Gastroesophageal sphincter (tissue), 4 donors: ENCODE measurements at regions not wholly inside any gene's neighbourhood (a gene's known extent, or its start where the extent isn't known, plus 50 kb on each side); places are given as distances from the start of the nearest gene placed in this dataset.

Experiments
- ATAC-seq: fragments of 150-250 bp; one replicate; pipeline ENCODE4 v1.9.1; 2016; ENCODE audit warnings: mild to moderate bottlenecking, moderate library complexity
- H3K27ac ChIP-seq, 4 donors: fragments of 200-600 bp; sonication (generic) in 3 of 4; 1 replicate in 3 of 4; 2 replicates in 1 of 4; pipeline ENCODE4 v1.5.1; 2016 to 2019
- H3K27me3 ChIP-seq: fragments of 200-600 bp; sonication (generic); one replicate; pipeline ENCODE4 v1.5.1; 2019
- H3K36me3 ChIP-seq, 2 donors: fragments of 200-600 bp; sonication (generic); one replicate each; pipeline ENCODE4 v1.5.1; 2019; ENCODE audit warnings: control low read depth in 1 of 2
- H3K4me1 ChIP-seq, 3 donors: fragments of 200-600 bp; sonication (generic); 1 replicate in 2 of 3; 2 replicates in 1 of 3; pipeline ENCODE4 v1.5.1; 2016 to 2019; ENCODE audit warnings: control low read depth in 2 of 3
- H3K4me3 ChIP-seq, 2 donors: fragments of 200-600 bp; sonication (generic); one replicate each; pipeline ENCODE4 v1.5.1; 2019; ENCODE audit warnings: mild to moderate bottlenecking in 1 of 2, moderate library complexity in 1 of 2
- H3K9me3 ChIP-seq, 3 donors: fragments of 200-600 bp; sonication (generic); one replicate each; pipeline ENCODE4 v1.5.1; 2017 to 2019; ENCODE audit warnings: control low read depth in 2 of 3
- EP300 ChIP-seq: sonication (generic); formaldehyde crosslinking; IDR thresholded peaks from one replicate; pipeline ENCODE4 v1.6.1; 2017; ENCODE audit warnings: antibody characterized with exemption, mild to moderate bottlenecking
- POLR2A ChIP-seq, 2 donors: fragments of 450-650 bp; IDR thresholded peaks; one replicate each; pipeline ENCODE4 v1.6.1; 2017; ENCODE audit warnings: antibody characterized with exemption in 2 of 2, mild to moderate bottlenecking in 2 of 2, moderate library complexity in 1 of 2
- POLR2AphosphoS5 ChIP-seq: sonication (generic); formaldehyde crosslinking; IDR thresholded peaks from one replicate; pipeline ENCODE4 v1.6.1; 2017; ENCODE audit warnings: antibody characterized with exemption
- WGBS, 2 donors: methylation state at CpG; one replicate each; pipeline ENCODE4 v1.1.5; 2018; ENCODE audit warnings: low coverage in 1 of 2; 5-methylcytosine and 5-hydroxymethylcytosine counted together
- TF ChIP-seq, protein P1 (sequence below), 4 experiments: fragments of 200-600 bp in 2 of 4; fragments of 450-650 bp in 2 of 4; sonication (generic) in 1 of 4; IDR thresholded peaks; one replicate each; pipeline ENCODE4 v1.5.1; 2017 to 2019; ENCODE audit warnings: antibody characterized with exemption in 4 of 4, mild to moderate bottlenecking in 2 of 4, moderate library complexity in 2 of 4

- ATAC-seq: peak; percentile 78
- Histone ChIP-seq H3K27me3 (peaks cover 96% of the 10 kb centered on the region), H3K27ac (peak overlapping the region in 2 of 4 donors; percentile 76 to 79), H3K36me3 (no peaks in the 10 kb centered on the region), H3K4me3 (peak overlapping the region; percentile 40 to 66), H3K4me1 (peaks cover 0 to 15% (median 0%) of the 10 kb centered on the region in 3 donors), H3K9me3 (no peaks in the 10 kb centered on the region)
- TF ChIP-seq, protein P1, sequence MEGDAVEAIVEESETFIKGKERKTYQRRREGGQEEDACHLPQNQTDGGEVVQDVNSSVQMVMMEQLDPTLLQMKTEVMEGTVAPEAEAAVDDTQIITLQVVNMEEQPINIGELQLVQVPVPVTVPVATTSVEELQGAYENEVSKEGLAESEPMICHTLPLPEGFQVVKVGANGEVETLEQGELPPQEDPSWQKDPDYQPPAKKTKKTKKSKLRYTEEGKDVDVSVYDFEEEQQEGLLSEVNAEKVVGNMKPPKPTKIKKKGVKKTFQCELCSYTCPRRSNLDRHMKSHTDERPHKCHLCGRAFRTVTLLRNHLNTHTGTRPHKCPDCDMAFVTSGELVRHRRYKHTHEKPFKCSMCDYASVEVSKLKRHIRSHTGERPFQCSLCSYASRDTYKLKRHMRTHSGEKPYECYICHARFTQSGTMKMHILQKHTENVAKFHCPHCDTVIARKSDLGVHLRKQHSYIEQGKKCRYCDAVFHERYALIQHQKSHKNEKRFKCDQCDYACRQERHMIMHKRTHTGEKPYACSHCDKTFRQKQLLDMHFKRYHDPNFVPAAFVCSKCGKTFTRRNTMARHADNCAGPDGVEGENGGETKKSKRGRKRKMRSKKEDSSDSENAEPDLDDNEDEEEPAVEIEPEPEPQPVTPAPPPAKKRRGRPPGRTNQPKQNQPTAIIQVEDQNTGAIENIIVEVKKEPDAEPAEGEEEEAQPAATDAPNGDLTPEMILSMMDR (IDR thresholded peaks at IDR 0.05): peak in 3 of 4 experiments; percentile 61 to 77 (median 75)
- no peak for TF ChIP-seq EP300
- 9 to 10% methylated on average over 35 to 37 of the region's 39 CpGs for WGBS, 2 donors
These were observed 369.1 kb downstream of the MTX2 start for GRCh38 chr2:176638167-176639015.

DNA sequence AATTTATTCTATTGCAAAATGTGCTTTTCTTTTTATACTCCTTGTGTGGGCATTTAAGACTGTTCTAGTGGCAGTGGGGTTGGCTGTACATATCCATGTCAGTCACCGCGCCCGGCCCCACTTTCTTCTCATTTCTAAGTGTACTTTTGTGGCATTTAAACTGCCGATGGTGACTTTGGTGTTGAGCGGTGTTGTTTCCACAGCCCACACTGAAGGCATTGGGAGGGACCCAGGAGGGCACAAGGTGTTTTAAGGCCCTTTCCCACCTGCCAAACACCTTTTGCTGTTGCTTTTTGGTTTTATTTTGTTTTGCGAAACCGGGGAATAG, 369.7 kb downstream of the MTX2 start:
- H3K36me3 ChIP-seq: no peaks in the 10 kb centered on the region
- ATAC-seq: no peak
- H3K9me3 ChIP-seq: no peaks in the 10 kb centered on the region
- no peak overlapping the region for H3K27ac ChIP-seq
- peaks cover 97% of the 10 kb centered on the region for H3K27me3 ChIP-seq
- TF ChIP-seq POLR2AphosphoS5 (no peak), POLR2A (IDR thresholded peaks at IDR 0.05) (no peak), EP300 (no peak)
- TF ChIP-seq, protein P1 (IDR thresholded peaks at IDR 0.05): no peak
- peaks cover 0 to 15% (median 0%) of the 10 kb centered on the region in 3 donors for H3K4me1 ChIP-seq
- no peak overlapping the region for H3K4me3 ChIP-seq
- 40 to 72% methylated on average over 3 to 7 of the region's 7 CpGs for WGBS, 2 donors

- Histone ChIP-seq H3K27ac (no peak overlapping the region), H3K9me3 (no peaks in the 10 kb centered on the region), H3K36me3 (no peaks in the 10 kb centered on the region), H3K27me3 (peaks cover 97% of the 10 kb centered on the region), H3K4me1 (peaks cover 0 to 15% (median 0%) of the 10 kb centered on the region in 3 donors), H3K4me3 (no peak overlapping the region)
- TF ChIP-seq, protein P1 (IDR thresholded peaks at IDR 0.05): no peak
- TF ChIP-seq POLR2AphosphoS5 (no peak), POLR2A (IDR thresholded peaks at IDR 0.05) (no peak), EP300 (no peak)
- 28 to 50% methylated on average over 4 to 5 of the region's 5 CpGs for WGBS, 2 donors
- ATAC-seq: no peak
These were observed 370.4 kb downstream of the MTX2 start for GRCh38 chr2:176639671-176640070.

GRCh38 chr2:176641436-176641835, 372.2 kb downstream of the MTX2 start:
- no peak for ATAC-seq
- 100% methylated on average over 2 of the region's 2 CpGs for WGBS, 2 donors
- TF ChIP-seq POLR2A (IDR thresholded peaks at IDR 0.05): no peak
- no peak for TF ChIP-seq POLR2AphosphoS5
- no peak for TF ChIP-seq EP300

GRCh38 chr2:176642074-176642473, 372.8 kb downstream of the MTX2 start:
- no peak for ATAC-seq

More at GRCh38 chr2:176641436-176641835, 372.2 kb downstream of the MTX2 start:
- peaks cover 97% of the 10 kb centered on the region for H3K27me3 ChIP-seq
- no peaks in the 10 kb centered on the region for H3K36me3 ChIP-seq
- peaks cover 0 to 15% (median 0%) of the 10 kb centered on the region in 3 donors for H3K4me1 ChIP-seq
- H3K9me3 ChIP-seq: no peaks in the 10 kb centered on the region
- H3K4me3 ChIP-seq: no peak overlapping the region
- H3K27ac ChIP-seq: no peak overlapping the region

More at GRCh38 chr2:176642074-176642473, 372.8 kb downstream of the MTX2 start:
- Histone ChIP-seq H3K27me3 (peaks cover 97% of the 10 kb centered on the region), H3K36me3 (no peaks in the 10 kb centered on the region), H3K9me3 (no peaks in the 10 kb centered on the region), H3K4me3 (no peak overlapping the region), H3K4me1 (peaks cover 0 to 14% (median 0%) of the 10 kb centered on the region in 3 donors), H3K27ac (no peak overlapping the region)
- whole genome bisulfite sequencing, 2 donors: 58 to 68% methylated on average over 2 to 4 of the region's 4 CpGs
- no peak for TF ChIP-seq POLR2A (IDR thresholded peaks at IDR 0.05)
- no peak for TF ChIP-seq POLR2AphosphoS5
- TF ChIP-seq, protein P1 (IDR thresholded peaks at IDR 0.05): no peak
- TF ChIP-seq EP300: no peak
